GM12874 (cell line): ENCODE measurements at regions not wholly inside any gene's neighbourhood (a gene's known extent, or its start where the extent isn't known, plus 50 kb on each side); places are given as distances from the start of the nearest gene placed in this dataset.

Experiments used
- CTCF ChIP-seq: IDR thresholded peaks from 2 replicates; pipeline ENCODE4 v1.5.1; 2011; ENCODE audit warnings: low read depth, mild to moderate bottlenecking, control low read depth, low read length, moderate library complexity; ENCODE audit not compliant: insufficient read depth

GRCh38 chr22:45061332-45061731 is 51.5 kb upstream of the PHF21B start:
- no peak for TF ChIP-seq CTCF

- TF ChIP-seq CTCF, result no peak
Observed at GRCh38 chr22:45064313-45065278, 54.8 kb upstream of the PHF21B start.

DNA sequence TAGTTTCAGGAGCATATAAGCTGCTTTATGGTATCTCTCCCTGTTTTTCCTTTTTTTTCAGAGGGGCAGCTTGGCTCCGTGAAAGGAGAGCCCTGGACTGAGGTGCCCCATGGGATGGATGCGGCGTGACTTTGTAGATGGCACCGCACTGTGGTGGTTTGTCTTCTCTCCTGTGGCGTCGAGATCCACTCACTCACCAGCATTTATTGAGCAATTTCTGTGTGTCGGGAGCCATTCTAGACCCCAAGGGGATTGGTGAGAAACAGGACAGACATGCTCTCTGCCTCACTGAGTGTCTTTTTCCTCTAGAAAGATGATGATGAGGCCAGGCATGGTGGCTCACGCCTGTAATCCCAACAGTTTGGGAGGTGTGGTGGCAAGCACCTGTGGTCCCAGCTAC is 55.9 kb upstream of the PHF21B start:
- no peak for TF ChIP-seq CTCF

DNA sequence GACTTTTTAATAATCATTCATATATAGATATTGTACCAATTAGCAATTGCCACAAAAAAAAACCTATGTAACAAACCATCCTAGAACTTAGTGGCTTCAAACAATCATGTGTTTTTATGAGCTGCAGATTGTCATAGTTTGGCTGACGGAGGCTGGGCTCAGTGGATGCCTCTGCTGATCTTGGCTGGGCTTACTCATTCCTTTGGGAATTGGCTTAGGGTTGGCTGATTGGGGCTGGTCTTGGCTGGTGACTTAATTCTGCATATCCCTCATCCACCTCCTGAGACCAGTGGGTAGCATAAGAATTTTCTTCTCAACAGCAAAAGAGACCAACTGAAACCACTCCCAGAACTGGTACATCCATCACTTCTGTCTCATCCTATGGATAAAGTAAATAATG is 57.9 kb upstream of the PHF21B start:
- TF ChIP-seq CTCF, result no peak

- TF ChIP-seq CTCF, result no peak
Observed at GRCh38 chr22:45069925-45070324, 60.1 kb upstream of the PHF21B start.

DNA sequence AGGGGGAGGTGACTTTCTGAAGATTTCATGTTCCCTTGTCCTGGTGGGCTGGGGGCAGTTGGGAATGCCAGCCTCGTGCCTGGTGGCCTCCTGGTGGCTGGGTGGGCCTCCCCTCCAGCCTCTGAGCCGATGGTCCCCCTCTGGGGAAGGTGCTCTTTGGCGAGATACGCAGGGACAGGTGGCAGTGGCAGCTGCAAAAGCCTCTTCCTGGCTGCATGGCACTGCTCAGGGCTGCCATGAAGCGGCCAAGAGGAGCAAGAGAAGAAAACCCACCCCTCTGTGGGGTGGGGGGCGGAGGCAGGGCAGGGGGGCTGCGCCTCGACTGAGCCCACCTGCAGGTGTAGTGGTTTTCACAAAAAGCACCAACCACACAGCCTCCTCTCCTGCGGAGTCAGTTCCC is 61.8 kb upstream of the PHF21B start:
- TF ChIP-seq CTCF, result no peak

- TF ChIP-seq CTCF, result no peak
Observed at GRCh38 chr22:45072322-45072903, 62.6 kb upstream of the PHF21B start.
